HG03521 (cell line): ENCODE measurements at regions not wholly inside any gene's neighbourhood (a gene's known extent, or its start where the extent isn't known, plus 50 kb on each side); places are given as distances from the start of the nearest gene placed in this dataset.
A peak's percentile ranks its signal among the peaks of the same experiment; 100 is the strongest.

Experiments
- ATAC-seq: cut with Tn5 transposase; IDR thresholded peaks from one replicate; pipeline ENCODE4 v1.9.1; 2021; ENCODE audit warnings: mild to moderate bottlenecking, moderate library complexity; ENCODE audit not compliant: unreplicated experiment

DNA sequence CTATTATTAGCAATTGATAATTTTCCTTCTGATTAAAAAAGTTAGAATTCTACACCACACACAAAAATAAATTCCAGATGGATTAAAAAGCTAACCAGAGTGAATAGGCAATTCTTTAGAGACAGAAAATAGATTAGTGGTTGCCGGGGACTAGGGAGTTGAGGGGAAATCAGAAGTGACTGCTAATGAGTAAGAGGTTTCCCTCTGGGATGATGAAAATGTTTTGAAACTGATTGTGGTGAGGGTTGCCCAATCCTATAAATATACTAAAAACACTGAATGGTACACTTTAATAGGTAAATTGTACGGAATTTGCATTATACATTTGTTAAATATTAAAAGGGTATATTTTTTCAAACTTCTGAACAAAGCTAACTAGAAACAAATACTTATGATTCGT lies 214.9 kb downstream of the GPAM start:
- no peak for ATAC-seq

DNA sequence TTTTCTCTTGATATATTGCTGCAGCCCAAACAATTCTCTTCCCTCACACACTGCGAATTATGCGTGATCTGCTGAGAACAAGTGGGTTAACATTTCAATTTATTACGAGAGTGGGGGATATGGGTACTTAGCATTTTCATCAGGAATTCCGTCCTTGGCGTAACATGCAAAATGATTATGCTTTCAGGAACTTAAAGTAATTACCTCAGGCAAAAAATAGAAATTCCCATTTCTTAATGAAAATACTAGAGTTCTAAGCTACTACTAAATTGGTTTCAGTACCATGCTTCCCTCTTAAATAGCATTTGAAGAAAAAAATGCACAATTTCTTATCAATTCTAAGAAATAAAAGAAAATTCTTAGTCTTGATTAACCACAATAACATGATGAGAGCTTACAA lies 213.5 kb downstream of the GPAM start:
- no peak for ATAC-seq

- ATAC-seq, result no peak
Measured at GRCh38 chr10:111972109-111972508, 211.5 kb downstream of the GPAM start.

GRCh38 chr10:111973306-111973705 lies 210.3 kb downstream of the GPAM start:
- ATAC-seq, result no peak

DNA sequence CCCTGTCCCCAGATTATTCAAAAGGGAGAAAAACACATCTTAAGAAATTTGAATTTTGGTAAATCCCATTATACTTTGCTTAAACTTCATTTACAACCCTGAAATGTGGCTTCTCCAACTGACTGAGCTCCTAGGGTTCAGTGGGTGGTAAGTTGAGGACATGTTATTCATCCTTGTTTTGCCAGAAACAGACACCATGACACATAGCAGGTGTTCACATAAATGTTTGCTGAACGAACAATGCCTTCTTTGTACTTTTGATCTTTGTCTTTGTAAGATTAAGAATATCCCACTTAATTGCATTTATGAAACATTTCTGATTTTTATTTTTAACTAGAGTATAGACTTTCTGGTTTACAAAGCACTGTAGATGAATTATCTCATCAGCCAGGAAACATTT lies 209.7 kb downstream of the GPAM start:
- no peak for ATAC-seq

GRCh38 chr10:111974325-111974724 lies 209.2 kb downstream of the GPAM start:
- no peak for ATAC-seq

- ATAC-seq, result no peak
Measured at GRCh38 chr10:111976557-111976956, 207.0 kb downstream of the GPAM start.

DNA sequence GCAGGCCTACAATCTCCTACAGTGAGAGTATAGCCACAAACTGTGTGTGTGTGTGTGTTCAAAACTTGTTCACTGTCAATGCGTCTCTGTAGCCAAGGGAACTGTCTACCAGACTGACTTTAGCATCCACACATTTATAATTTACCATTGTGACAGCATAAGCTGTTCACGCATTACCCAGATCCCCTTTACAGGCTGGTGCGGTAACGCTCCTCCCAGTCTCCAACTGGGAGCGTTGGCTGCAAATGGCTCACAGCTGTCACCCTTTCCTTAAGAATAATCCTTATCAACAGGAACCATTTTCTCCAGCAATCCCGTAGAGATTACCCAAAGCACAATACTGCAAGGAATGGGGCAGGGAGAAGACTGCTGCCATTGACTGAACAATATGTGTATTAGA lies 199.5 kb downstream of the GPAM start:
- no peak for ATAC-seq

DNA sequence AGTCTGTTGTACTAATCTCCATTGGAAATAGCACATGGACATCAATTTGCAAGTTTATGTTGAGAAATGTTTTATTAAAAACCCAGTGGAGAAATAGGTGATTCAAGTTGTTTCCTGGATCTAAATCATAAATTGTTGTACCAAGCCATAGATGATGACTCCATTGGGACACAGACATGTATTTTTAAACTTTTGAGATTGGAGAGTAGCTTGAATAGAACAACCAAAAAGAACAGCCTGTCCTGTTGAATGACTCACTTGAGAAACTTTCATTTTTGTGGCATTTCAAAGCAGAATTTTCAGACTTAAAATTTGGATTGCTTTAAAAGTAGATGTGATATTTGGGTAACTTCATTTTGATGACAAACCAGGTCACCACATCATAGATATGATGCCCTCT lies 197.5 kb downstream of the GPAM start:
- no peak for ATAC-seq

DNA sequence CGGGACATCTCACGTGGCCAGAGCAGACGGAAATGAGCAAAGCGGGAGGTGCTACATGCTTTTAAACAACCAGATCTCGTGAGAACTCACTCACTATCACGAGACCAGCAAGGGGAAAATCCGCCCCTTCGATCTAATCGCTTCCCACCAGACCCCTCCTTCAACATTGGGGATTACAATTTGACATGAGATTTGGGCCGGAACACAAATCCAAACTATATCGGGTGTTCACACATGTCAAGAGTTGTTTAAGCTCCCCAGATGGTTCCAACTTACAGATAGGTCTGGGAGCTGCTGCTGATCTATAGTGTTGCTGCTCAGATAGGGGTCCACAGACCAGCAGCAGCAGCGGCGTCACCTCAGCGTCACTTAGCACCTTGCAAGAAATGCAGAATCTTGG lies 194.9 kb downstream of the GPAM start:
- no peak for ATAC-seq

- ATAC-seq, result no peak
Measured at GRCh38 chr10:111989136-111989911, 194.2 kb downstream of the GPAM start.

GRCh38 chr10:111990734-111991133 lies 192.8 kb downstream of the GPAM start:
- ATAC-seq, result no peak

GRCh38 chr10:111993321-111993720 lies 190.2 kb downstream of the GPAM start:
- ATAC-seq, result no peak

GRCh38 chr10:111993872-111994426 lies 189.6 kb downstream of the GPAM start:
- ATAC-seq, result no peak

- ATAC-seq, result peak; percentile 97
Measured at GRCh38 chr10:111996103-111996502, 187.5 kb downstream of the GPAM start.

DNA sequence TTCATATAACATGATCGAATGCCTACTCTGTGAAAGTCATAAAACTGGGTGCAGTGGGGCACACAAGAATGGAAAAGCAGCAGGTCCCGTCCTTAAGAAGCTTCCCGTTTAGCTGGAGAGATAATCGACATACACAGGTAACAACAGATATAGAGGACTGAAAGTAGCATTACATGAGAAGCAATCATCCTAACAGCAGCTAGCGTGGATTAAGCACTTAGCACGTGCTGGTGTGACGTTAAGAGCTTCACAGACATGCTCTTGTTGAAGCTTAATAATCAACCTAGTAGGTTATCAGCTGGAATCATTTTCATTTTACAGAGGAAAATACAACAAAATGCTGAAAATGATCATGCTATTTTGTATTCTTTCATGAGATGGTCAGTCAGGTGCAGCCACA lies 184.8 kb downstream of the GPAM start:
- ATAC-seq, result no peak

- ATAC-seq, result no peak
Measured at GRCh38 chr10:111999205-111999914, 184.2 kb downstream of the GPAM start.

- ATAC-seq, result no peak
Measured at GRCh38 chr10:111999915-112000302, 183.7 kb downstream of the GPAM start.

DNA sequence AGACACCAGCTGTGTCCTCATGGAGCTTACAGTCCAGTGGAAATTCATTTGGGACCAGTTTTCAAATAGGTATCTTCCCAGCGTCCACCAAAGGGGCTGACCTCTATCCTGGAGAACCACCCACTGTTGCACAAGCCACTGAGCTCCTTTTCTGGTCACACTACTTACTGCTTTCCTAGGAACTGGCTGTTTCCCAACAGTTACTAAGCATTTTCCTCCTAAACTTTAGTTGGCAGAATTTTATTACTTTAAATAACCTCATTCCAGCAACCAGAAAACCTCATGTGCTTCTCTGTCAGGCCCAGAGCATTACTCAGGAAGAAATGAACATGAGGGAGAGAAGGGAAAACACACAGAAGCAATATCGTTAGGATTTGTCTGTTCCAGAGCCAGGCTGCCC lies 183.1 kb downstream of the GPAM start:
- ATAC-seq, result no peak

DNA sequence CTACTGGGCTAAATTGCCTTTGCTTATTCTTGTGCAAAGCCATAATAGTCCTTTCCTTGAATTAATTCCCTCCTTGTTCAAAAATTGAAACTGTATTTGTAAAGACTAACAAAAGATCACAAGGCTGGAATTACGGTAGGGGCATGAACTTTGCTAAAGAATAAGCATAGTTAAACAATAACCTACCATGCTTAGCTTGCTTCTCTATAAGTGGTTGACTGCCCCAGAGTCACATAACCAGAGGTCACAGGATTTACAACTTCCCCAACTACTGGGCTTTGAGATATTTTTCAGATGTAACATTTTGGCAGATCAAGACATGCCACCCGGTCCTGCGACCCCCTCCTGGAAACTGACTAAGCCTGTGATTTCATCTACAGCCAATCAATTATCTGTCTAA lies 181.4 kb downstream of the GPAM start:
- ATAC-seq, result no peak

DNA sequence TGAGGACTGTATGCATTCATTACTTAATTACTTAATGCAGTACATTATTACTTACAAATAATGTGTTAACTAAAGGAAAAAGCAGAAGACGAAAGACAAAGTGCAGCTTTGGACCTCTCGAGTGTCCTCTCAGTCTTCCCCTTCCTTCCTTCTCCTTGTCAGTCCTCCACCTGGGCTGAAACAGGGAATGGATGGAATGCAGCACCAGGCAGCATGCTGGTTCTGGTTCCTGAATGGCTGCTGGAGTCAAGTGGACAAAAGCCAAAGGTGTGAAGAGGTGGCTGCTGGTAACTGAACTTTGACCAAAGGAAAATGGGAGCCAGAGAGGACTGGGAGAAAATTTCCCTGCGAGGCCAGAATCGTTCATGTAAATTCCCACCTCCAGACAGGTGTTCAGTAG lies 179.5 kb downstream of the GPAM start:
- no peak for ATAC-seq

GRCh38 chr10:112005044-112005443 lies 178.5 kb downstream of the GPAM start:
- no peak for ATAC-seq
